PFSK-1 (cell line): ENCODE measurements at regions not wholly inside any gene's neighbourhood (a gene's known extent, or its start where the extent isn't known, plus 50 kb on each side); places are given as distances from the start of the nearest gene placed in this dataset.

Experiments
- FOXP2 ChIP-seq: optimal IDR thresholded peaks from 2 replicates; pipeline ENCODE3; 2011; ENCODE audit warnings: borderline replicate concordance, control low read depth, inconsistent platforms; ENCODE audit not compliant: insufficient read depth; ENCODE audit errors: extremely low read length, extremely low read depth
- POLR2AphosphoS5 ChIP-seq: IDR thresholded peaks from 2 replicates; pipeline ENCODE4 v1.6.1; 2012; ENCODE audit warnings: low read depth, mild to moderate bottlenecking, control low read depth, low read length, moderate library complexity
- REST ChIP-seq, 2 experiments: IDR thresholded peaks; 2 replicates each; pipeline versions ENCODE4 v1.6.1 to v1.8.0; 2011 to 2012; ENCODE audit warnings: low read depth in 2 of 2, low read length in 2 of 2, control low read depth in 1 of 2, inconsistent platforms in 1 of 2, mild to moderate bottlenecking in 1 of 2, moderate library complexity in 1 of 2; ENCODE audit not compliant: insufficient read depth in 1 of 2
- SIN3A ChIP-seq: IDR thresholded peaks from 2 replicates; pipeline ENCODE4 v1.6.1; 2012; ENCODE audit warnings: mild to moderate bottlenecking, low read length, moderate library complexity, borderline replicate concordance; ENCODE audit not compliant: insufficient read depth
- TAF1 ChIP-seq: IDR thresholded peaks from 2 replicates; pipeline ENCODE4 v1.6.1; 2012; ENCODE audit warnings: low read length, control low read depth, borderline replicate concordance; ENCODE audit not compliant: insufficient read depth

DNA sequence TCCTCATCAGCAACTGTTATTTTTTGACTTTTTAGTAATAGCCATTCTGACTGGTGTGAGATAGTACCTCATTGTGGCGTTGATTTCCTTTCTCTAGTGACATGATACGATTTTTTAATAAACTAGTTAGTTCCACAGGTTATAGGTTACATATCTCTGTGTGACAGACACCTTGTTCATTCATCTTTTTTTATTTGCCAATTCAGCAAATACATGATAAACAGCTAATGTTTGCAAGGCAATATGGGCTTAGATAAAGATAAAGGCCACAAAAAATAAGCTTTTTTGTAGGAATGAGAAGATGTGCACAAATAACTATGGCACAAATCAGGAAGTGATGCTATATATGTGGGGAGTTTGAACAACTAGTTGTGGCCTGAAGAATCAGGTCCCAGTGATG, 366.8 kb downstream of the HLX start:
- TF ChIP-seq TAF1 (no peak), FOXP2 (no peak), SIN3A (no peak), POLR2AphosphoS5 (no peak), REST (IDR thresholded peaks at IDR 0.05; ENCODE audit: insufficient read depth in 1 of 2, low read depth in 2 of 2, low read length in 2 of 2) (no peak)

- TF ChIP-seq REST (IDR thresholded peaks at IDR 0.05; ENCODE audit: insufficient read depth in 1 of 2, low read depth in 2 of 2, low read length in 2 of 2) (no peak), POLR2AphosphoS5 (no peak), TAF1 (no peak), SIN3A (no peak), FOXP2 (no peak)
Observed at GRCh38 chr1:221246628-221247415, 367.6 kb downstream of the HLX start.

DNA sequence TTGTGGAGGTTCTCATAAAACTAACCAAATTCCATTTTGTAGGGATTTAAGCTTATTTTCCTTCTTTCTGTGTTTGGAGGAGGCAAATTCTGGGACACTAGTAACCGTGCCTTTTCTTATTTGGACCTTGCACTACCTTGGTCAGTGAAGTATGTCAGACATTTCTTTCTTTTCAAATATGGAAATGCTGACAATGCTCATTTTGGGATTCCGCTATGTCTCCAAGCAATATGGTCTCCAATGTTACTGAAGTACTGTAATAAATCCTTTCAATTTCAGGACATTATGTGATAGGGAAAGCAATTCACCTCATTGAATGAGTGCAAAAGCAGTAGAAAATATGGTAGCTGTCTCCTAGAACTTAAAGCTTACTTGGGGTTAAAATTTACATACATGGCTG, 372.3 kb downstream of the HLX start:
- TF ChIP-seq REST (IDR thresholded peaks at IDR 0.05; ENCODE audit: insufficient read depth in 1 of 2, low read depth in 2 of 2, low read length in 2 of 2) (no peak), POLR2AphosphoS5 (no peak), TAF1 (no peak), FOXP2 (no peak)

DNA sequence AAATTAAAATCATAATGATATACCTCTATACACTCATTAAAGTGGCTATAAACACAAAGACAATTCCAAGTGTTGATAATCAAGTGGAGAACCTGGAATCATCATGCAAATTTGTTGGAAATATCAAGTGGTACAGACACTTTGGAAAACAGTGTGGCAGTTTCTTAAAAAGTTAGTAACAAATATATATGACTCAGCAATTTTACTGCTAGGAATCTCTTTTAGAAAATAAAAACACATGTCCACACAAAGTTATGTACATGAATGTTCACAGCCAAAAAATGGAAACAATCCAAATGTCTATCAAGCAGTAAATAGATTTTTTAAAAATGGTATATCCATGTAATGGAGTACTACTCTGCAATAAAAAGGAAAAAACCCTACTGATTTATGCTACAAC, 375.6 kb downstream of the HLX start:
- TF ChIP-seq POLR2AphosphoS5: no peak
- TF ChIP-seq REST (IDR thresholded peaks at IDR 0.05; ENCODE audit: insufficient read depth in 1 of 2, low read depth in 2 of 2, low read length in 2 of 2): no peak
- TF ChIP-seq FOXP2: no peak
- TF ChIP-seq SIN3A: no peak
- TF ChIP-seq TAF1: no peak

DNA sequence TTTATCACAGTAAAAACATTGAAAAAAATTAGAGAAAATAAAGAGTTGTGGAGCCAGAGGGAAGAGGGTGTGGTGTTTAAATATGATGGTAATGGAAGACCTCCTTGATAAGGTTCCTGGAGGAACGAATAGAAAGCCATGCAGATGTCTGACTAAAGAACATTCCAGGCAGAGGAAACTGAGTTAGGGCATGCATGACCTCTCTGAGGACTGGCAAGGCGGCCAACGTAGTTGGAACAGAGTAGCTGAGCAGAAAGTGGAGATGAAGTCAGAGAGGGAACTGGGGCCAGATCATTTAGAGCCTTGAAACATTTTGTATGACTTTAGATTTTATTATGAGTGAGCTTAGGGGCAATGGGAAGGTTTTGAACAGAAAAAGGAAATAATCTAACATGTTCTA, 377.5 kb downstream of the HLX start:
- TF ChIP-seq POLR2AphosphoS5 (no peak), FOXP2 (no peak), REST (IDR thresholded peaks at IDR 0.05; ENCODE audit: insufficient read depth in 1 of 2, low read depth in 2 of 2, low read length in 2 of 2) (no peak), SIN3A (no peak), TAF1 (no peak)
